GM19328 (cell line): ENCODE measurements at regions not wholly inside any gene's neighbourhood (a gene's known extent, or its start where the extent isn't known, plus 50 kb on each side); places are given as distances from the start of the nearest gene placed in this dataset.
"Not testable (repeated sequence)": the region's sequence is repeated elsewhere in the genome, so short reads cannot be mapped to it uniquely, and the experiment has no call there.

Experiments used
- ATAC-seq: cut with Tn5 transposase; IDR thresholded peaks from one replicate; pipeline ENCODE4 v1.9.1; 2021; ENCODE audit warnings: mild to moderate bottlenecking, moderate library complexity; ENCODE audit not compliant: unreplicated experiment

DNA sequence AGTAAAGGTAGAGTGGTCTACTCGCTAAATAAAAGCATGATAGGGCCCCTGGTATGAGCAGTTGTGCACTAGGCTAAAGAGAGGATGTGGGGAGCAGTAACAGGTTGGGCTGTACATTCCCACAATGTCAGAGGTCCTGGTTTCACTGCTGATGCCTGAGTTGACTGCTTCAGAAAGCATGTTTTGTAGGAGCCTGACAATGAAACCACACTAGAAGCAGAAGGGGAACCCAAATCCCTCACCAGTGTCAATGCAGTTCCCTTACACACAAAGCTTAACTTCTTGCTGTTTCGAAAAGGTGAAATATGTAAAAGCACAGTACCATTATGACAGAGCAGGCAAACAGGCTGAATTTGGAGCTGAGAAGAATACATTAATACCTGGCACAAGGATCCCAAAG, 291.7 kb upstream of the KYNU start:
- ATAC-seq, result no peak

DNA sequence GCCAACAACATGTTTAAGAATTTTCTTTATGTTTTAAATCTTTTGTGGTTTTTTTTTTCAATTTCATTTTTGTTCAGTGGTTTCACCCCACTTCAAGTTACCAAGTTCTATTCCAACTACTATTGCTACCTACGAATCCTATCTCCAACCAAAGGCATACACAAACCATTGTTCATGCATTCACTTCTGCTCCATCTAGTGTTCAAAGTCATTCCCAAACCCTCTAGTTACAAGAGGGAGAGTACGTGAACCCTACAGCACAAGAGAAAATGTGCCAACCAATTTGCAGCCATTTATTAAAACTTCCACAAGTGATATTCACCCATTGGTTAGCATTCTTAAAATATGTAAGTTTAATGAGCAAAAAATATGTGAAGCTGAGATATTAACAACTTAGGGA, 295.1 kb upstream of the KYNU start:
- ATAC-seq, result no peak

DNA sequence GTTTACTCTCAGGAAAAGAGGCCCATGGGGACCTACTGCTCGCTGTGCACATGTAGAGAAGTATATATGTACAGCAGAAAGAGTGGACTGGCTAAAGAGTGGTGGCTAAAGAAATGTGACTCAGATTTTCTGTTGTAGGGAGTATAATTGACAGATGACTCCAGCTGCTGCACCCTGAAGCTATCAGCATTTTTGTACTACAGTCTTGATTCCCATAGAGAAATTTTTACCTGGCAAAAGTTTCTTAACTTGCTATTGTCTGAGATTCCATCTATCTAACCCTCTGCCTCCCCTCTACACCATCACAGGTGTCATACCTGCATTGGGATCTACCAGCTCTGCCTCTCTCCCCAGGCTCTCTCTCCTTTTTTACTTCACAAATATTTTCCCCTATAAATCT, 296.0 kb upstream of the KYNU start:
- no peak for ATAC-seq

DNA sequence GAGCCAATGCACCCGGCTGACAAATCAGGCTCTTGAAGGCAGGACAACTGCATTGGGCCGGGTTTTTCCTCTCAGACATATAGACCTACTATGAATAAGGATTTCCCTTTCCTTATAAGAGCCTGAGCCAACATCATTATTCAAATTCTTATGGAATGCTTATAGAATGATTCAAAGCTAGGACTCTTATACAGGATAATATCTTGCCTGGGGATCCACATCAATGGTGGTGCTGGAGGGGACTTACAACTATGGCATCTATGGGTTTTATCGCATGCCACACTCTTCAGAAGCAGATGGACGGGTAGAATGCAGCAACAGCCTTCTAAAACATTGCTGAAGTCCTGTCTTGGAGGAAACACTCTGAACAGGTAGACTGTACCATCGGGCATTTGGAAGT, 296.8 kb upstream of the KYNU start:
- no peak for ATAC-seq

DNA sequence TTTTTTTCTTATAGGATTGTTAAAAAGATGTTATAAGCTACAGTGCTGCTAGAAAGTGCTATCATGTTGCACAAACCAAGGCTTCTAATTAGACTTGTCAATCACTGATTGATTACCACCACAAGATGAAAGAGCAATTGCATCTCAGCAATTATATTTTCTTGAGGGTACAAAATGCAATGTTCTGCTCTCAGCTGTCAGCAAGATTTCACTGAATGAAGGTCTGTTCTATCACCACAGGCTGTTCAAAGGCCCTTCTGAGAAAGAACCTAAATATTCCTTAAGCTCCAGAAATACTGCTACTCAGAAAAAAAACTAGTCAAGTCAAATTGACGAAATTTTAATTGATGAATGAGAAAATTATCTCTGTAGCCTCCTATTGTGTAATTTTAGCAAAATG, 301.9 kb upstream of the KYNU start:
- no peak for ATAC-seq

DNA sequence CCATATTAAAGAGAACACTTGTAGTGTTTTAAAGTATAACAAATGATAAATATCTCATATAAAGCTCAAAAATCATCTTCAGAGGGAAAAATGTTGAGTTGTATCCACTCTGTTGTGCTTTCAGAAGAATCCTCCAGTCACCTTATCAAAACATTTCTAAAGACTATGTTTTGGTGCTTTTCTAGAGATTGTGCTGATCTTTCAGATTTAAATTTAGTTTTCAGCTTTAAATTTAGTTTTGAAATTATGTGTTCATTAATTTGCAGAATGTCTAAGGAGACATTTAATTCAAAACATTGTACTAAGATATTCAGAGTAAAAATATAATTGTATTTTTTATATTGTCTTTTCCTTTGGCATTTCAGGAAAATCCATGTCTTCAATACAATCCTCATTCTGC, 303.1 kb upstream of the KYNU start:
- no peak for ATAC-seq

DNA sequence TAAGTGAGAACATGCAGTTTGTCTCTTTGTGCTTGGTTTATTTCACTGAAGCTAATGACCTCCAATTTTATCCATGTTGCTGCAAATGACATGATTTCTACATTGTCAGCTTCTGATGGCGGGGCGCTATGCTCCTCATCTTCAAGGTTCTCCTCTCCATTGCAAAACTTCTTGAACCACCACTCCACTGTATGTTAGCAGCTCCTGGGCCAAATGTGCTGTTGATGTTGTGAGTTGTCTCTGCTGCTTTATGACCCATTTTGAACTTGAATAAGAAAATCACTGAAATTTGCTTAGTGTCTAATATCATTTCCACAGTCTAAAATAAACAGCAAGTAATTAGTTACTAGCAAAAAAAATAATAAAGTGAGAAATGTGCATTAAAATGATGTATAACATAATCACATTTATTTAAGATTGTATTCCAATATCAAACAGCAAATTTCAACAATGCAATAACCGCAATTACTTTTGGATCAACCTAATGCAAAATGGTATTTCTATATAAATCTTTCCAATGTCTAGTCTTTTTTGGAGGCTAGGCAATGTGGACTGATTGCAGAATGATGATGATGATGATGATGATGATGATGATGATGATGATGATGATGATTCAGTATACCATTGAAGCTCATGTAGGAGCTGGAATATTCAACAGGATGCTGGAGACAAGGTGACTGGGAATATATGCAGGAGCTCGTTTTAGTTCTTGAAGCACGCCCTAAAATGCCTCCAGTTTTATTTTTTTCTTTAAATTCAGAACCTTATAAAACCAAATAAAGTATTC, 304.9 kb upstream of the KYNU start:
- no peak for ATAC-seq

DNA sequence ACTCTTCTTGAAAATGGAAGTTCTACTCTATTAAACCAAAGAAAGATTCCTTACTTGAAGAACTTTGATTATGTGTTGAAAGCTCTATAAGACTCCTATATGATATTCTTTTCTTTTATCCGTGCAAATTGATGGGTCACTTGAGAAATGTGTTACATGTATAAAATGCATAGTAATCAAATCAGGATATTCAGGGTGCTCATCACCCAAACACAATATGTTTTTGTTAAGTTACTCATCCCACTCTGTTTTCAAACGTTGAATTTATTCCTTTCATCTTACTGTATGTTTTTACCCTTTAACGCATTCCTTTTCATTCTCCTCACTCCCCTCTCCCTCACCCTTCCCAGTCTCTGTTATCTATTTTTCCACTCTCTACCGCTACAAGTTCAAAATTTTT, 305.5 kb upstream of the KYNU start:
- no peak for ATAC-seq

DNA sequence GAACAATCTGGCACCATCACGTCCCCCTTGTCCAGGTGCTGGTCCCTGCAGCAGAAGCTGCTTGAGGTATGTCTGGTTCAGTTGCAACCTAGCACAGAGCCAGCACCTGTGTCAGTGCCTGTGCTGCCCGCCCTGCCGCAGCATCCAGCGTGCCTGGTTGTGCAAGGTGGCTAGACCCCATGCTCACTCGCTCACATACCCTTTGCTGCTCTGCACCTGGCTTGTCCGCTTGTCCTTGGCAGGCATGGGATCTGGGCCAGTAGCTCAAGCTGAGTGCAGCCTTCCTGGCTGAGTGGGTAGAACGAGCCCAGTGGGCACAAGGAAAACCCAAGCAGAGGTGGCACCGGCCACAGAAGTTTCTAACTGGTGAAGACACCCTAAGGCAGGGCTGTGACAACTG, 314.6 kb upstream of the KYNU start:
- no peak for ATAC-seq

DNA sequence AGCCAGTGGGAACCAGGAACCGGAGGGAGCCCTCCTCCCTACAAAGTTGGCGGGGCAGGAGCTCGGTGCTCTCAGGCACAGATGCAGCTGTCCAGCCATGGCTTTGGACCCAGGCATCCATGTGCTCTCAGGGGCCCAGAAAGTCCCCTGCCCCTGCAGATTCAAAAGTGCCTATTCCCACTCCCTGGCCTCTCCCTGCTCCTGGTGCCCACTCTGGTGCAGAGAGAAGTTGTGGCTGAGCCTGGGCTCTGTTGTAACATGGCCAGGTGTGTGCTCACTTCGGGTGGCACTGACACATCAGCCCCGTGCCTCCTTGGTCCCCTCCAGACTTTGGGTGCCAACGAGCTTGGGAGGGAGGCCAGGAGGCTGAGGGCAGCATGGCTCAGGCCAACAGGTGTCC, 315.8 kb upstream of the KYNU start:
- no peak for ATAC-seq

DNA sequence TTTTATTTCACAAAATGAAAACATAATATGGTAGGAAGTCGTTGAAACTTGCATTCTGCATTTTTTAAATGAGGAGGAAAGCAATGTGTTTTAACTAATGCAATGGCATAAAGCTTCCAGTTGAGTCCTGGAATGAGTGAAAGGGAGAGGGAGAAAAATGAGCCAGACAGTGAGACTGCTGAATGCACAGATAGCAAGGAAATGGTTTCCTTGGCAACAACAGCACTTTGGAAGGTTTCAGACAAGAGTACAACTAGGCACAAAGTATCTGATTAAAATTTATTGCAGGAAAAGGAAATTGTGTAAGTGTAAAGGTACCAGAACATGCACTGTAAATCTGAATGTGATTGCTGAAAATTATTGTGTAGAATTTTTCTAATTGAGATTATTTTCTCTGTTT, 320.1 kb upstream of the KYNU start:
- no peak for ATAC-seq

DNA sequence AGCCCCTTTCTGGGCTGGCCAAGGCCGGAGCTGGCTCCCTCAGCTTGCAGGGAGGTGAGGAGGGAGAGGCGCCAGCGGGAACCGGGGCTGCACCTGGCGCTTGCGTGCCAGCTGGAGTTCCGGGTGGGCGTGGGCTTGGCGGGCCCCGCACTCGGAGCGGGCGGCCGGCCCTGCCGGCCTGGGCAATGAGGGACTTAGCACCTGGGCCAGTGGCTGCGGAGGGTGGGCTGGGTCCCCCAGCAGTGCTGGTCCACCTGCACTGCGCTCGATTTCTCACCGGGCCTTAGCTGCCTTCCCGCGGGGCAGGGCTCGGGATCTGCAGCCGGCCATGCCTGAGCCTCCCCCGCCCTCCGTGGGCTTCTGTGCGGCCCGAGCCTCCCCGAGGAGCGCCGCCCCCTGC, 331.5 kb upstream of the KYNU start:
- not testable (repeated sequence) for ATAC-seq

DNA sequence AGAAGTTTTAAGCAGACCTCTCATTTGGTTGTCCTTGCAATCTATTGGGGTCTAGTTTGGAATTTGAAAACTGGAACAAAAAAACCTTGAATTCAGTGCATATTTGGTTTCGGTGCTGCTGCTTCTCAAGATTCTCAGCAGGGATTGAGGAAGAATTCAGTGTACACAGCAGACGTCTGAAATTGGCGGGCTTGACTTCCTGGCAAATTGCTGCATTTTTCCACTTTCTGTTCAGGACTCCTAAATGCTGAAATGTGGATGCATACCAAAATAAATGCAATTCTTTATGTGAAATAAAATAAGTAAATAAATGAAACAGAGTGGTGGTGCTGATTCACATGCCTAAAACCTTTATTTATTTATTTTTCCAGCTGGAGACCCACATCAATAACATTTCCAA, 332.4 kb upstream of the KYNU start:
- no peak for ATAC-seq

DNA sequence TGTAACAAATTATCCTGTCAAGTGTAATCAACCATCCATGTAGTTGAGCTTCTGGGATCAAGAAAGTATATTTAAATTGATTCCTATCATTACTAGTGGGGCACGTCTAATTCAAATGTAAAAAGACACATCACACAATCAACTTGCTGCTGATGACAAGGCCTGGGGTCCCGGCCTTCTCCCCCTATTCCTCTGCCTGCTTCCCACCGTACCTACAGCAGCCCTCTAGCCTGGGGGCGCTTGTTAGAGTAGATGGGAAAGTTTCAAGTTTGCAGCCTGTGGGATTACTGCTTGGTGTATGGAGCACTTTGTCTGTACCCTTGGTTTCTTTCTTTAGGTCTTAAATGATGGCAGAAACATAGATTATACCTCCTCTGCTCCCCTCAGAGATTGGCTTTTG, 333.3 kb upstream of the KYNU start:
- no peak for ATAC-seq

DNA sequence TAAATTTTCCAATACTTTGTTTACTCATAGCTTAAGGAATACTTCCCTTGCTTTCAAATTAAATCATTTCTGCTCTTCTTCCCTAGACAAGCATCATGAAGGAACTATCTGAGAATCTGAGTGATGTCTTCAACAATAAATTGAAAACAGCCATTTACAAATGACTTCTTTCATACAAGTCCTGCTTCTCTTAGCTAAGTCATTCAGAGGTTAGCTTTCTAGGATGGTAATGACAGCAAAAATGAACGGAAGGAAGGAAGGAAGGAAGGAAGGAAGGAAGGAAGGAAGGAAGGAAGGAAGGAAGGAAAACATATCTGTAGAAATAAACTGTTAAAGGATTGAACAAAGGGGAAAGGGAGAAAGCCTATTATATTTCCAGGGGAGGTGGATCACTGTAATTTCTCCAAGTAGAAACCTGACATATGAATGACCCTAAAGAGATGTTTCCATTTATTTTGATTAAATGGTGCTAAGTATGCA, 335.0 kb upstream of the KYNU start:
- ATAC-seq, result no peak

DNA sequence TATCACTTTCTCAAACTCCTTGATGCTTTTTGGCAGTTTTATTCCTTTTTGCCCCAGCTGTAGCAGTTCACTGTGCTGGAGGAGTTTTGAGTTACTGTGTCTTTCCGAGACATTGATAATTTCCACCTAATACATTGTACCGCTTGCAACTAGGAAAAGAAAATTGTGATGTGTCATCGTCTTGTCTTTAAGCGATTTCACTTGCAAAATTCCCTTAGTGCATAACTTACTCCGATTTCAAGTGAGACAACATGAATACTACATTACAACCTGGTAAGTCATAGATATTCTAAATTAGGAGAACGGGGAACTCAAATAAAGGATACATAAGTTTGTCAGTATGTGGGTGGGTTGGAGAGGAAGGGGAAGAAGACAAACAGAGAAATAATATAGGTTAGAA, 340.5 kb upstream of the KYNU start:
- ATAC-seq, result no peak

DNA sequence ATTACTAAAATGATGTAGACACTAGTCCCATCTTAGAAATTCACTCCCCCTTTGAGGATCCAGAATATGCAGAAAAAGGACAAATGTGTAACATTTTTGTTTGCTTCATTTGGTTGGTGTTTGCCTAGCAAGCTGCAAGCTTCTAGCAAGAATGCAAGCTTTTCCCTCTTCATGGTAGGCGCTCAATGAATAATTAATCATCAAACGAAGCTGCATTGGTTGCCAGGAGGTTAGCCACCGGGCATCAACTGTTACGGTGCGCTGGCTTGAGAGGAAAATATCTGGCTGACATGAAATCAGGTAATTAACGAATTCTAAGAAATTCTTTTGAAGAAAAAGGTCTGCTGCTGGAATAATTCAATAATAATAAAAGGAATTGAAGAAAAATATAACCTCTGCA, 341.0 kb upstream of the KYNU start:
- ATAC-seq, result no peak

DNA sequence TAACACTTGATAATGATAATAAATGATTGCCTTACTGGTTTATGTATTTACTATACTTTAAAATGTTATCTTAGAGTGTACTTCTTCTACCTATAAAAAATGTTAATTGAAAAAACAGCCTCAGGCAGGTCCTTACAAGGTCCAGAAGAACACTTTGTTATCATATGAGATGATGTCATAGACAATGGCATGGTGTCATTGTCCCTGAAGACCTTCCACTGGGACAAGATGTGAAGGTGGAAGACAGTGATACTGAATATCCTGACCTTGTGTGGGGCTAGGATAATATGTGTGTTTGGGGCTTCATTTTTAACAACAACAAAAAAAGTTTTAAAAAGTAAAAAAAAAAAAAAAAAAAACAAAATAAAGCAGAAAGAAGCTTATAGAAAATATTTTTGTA, 342.2 kb upstream of the KYNU start:
- no peak for ATAC-seq

DNA sequence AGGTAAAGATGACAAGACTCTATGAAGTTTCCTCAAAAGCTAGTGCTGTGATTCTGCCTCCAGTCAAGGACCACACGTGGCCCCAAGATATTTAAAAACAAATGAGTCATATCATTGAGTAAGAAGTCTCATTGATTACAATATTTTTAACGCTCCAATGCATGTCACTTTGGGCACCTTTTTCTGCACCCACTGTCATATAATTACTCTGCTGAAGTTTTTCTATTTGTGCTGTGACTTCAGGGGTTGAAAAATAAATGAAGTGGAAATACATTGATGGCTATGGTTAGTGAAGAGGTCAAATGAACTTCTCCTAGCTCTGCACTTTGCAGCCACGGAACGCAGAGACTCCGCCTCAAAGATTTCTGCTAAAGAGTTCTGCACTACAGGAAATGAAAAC, 344.3 kb upstream of the KYNU start:
- no peak for ATAC-seq

DNA sequence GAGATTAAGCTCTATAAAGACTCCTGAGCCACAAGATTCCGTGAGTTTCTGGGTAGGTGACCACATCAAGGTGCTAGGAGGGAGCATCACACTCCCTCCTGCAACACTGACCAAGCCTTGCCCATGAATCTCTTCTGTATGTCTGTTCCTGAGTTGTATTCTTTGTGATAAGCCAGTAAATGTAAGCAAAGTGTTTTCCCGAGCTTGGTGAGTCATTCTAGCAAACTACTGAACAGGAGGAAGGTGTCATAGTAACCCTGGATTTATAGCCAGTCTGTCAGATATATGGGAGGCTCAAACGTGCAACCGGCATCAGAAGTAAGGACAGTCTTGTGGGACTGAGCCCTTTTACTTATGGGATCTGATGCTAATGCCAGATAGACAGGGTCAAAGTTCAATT, 346.1 kb upstream of the KYNU start:
- no peak for ATAC-seq

DNA sequence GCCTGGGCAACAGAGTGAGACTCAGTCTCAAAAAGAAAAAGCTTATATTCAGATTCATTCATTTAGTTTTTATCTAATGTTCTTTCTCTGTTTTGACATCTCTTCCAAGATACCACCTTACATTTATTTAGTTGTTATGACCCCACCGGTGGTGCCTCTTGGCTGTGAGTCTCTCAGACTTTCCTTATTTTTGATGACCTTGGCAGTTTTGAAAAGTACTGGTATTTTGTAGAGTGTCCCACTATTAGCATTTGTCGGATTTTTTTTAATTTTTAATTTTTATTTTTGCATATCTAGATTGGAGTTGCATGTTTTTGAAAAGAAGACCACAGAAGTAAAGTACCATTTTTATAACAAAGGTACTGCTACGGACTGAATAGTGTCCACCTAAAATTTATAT, 351.7 kb upstream of the KYNU start:
- no peak for ATAC-seq

DNA sequence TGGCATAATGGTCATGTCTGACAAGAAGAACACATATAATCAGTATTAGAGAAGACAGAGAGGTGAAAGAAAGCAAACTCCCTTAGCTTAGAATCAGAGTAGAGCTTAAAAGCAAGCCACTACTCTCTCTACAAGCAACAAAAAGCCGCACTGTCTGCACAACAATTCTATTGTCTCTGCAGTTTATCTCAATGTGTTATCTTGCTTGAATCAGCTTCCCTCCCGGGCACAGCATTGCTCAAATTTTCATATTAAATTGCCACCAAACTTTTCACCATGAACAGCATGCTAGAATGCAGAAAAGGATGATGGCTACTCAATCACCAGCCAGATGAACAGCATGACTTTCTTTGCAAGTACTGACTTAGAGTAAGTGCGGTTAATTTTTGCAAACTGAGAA, 356.0 kb upstream of the KYNU start:
- ATAC-seq, result no peak

DNA sequence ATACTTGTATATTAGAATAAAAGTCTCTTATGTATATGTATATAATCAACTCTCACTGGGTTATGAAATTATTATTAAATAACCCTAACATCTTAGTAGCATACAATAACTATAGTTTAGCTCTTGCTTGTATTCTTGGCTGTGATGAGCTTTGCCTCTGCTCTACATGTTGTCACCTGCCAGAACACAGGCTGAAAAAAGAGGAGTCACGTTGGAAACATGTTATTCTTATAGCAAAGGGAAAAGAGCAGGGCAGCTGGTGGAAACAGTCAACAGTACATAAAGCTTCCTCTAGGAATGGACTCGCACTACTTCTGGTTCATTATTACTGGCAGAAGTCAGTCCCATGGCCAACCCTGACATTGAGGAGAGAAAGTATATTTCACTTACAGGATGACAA, 362.0 kb upstream of the KYNU start:
- no peak for ATAC-seq
